GM12892 (cell line): ENCODE measurements at regions not wholly inside any gene's neighbourhood (a gene's known extent, or its start where the extent isn't known, plus 50 kb on each side); places are given as distances from the start of the nearest gene placed in this dataset.

Experiments used
- DNase-seq: peaks from one replicate; pipeline ENCODE4 v3.0.0; 2011; ENCODE audit not compliant: insufficient read length
- FAIRE-seq: peaks from 2 replicates; lab custom pipeline; 2011; peaks lifted over from hg19 to GRCh38; lab: Jason Lieb, UNC
- POLR2A ChIP-seq: IDR thresholded peaks from 2 replicates; pipeline ENCODE4 v1.6.1; 2011; ENCODE audit warnings: low read depth, low read length, control low read depth
- POLR2AphosphoS5 ChIP-seq: IDR thresholded peaks from 2 replicates; pipeline ENCODE4 v1.6.1; 2011; ENCODE audit warnings: low read depth, low read length, control low read depth
- TAF1 ChIP-seq: IDR thresholded peaks from 2 replicates; pipeline ENCODE4 v1.6.1; 2011; ENCODE audit warnings: low read depth, mild to moderate bottlenecking, control low read depth, low read length, borderline replicate concordance

- TF ChIP-seq POLR2AphosphoS5 (no peak), TAF1 (no peak), POLR2A (no peak)
- FAIRE-seq (no peak), DNase-seq (no peak)
These were observed 414.2 kb upstream of the WWC1 start for GRCh38 chr5:167877114-167877722.

- FAIRE-seq (no peak), DNase-seq (no peak)
- no peak for TF ChIP-seq POLR2AphosphoS5
- TF ChIP-seq TAF1, result no peak
These were observed 413.5 kb upstream of the WWC1 start for GRCh38 chr5:167877924-167878323.

DNA sequence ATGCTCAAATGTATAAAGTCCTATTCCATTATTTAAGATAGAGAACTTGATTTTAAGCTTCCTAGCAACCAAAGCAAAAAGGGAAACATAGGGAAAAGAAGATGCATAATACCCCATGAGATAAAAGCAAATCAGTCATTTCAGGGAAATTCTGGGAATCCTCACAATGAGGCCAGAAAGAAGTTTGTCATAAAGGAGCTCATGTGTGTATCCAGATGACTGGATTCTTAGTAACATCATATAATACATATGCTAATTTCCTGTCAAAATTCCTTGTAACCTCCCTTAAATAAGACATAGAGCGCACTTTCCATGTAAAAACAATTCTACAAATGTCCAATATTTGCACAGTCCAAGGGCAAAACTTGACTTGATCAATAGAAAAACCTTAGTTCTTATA is 411.0 kb upstream of the WWC1 start:
- TF ChIP-seq POLR2AphosphoS5 (no peak), POLR2A (no peak), TAF1 (no peak)
- no peak for FAIRE-seq
- no peak for DNase-seq

DNA sequence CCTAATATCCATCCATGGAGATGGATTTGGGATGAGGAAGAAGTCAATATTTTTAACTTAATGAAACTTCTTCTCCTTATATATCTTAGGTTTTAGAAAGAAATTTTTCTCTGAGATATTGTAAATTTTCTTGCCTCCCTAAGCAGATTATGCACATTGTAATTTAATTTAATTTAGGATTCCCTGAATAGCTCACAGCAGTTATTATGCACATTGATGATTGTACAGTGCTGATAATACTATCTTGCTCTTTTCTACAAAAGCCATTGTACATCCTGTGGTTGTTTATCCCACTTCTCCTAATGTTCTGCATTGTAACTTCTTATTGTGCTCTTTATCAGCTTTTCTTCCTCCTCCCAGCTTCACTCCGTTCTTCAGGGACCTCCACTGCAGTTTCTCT is 410.4 kb upstream of the WWC1 start:
- no peak for FAIRE-seq
- TF ChIP-seq TAF1 (no peak), POLR2AphosphoS5 (no peak), POLR2A (no peak)
- no peak for DNase-seq

GRCh38 chr5:167886196-167886595 is 405.2 kb upstream of the WWC1 start:
- DNase-seq, result no peak
- TF ChIP-seq TAF1 (no peak), POLR2A (no peak), POLR2AphosphoS5 (no peak)
- no peak for FAIRE-seq

DNA sequence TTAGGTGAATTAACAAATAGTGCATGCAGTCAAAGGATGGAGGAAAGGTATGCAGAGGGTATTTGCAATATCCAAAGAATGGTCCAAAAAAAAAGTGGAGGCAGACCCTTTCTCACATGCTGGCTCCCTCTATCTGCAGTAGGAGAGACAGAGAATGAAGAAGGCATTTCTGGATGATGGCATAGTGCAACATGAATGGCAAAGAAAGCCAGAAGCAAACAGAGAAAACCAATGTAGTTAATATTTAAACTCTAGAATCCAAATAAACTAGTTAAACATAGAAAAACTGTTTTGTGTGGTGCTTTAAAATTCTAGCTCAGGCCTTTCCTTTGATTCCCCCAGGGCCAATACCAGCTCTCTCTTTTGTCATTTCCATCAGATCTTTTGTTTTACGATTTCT is 403.1 kb upstream of the WWC1 start:
- DNase-seq (no peak), FAIRE-seq (no peak)
- TF ChIP-seq TAF1 (no peak), POLR2A (no peak), POLR2AphosphoS5 (no peak)

DNA sequence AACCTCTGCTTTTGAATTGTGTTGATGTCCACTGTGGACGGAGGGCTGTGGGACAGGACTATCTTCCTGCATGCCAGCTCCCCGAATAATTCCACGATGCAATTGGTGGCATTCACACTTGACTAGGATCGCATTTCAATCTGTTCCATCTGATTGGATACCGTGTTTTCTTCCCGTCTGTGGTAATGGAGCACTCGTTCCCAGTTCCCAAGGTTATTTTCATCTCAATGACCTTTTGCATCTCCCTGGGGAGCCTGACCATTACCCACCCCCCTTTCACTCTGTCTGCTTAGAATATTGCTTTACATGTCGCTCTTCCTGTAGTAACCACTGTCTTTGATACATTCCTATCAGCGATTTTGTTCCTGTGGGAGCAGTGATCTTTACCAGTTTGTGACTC is 402.2 kb upstream of the WWC1 start:
- DNase-seq (no peak), FAIRE-seq (no peak)
- TF ChIP-seq TAF1, result no peak
- TF ChIP-seq POLR2A, result no peak

DNA sequence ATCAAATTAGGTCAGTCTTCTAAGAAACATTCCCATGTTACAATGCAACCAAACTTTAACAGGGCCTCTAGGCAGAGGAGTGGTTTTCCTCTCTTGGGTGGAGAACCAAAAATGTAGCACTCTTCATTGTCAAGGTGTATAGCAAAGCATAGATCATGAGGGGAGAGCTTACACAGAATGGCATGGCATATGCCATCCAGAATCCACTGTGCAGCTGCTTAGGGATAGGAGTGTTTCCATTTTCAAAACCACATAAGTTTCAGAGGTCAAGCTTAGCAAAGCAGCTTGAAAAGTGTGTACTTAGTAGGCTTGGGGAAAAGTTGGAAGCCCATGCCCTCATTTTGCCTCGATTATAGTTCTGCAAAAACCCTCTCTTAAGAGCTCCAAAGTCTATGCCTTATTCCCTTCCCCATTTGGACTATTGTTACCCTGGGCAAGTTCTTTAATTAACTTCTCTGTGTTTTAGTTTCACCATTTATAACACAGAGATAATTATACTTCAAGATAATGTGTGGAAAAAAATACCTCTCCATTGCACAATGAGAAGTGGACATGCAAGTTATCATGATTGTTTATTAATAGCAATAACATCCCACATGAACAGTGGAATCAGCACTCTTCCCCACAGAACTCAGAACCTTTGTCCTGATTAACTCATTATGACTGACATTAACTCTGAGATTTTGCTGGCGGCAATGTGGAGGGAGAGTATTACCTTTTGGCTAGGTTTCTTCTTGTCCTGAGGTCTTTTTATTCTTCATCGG is 398.9 kb upstream of the WWC1 start:
- no peak for DNase-seq
- TF ChIP-seq POLR2AphosphoS5, result no peak
- no peak for TF ChIP-seq TAF1
- no peak for TF ChIP-seq POLR2A
- FAIRE-seq, result no peak

DNA sequence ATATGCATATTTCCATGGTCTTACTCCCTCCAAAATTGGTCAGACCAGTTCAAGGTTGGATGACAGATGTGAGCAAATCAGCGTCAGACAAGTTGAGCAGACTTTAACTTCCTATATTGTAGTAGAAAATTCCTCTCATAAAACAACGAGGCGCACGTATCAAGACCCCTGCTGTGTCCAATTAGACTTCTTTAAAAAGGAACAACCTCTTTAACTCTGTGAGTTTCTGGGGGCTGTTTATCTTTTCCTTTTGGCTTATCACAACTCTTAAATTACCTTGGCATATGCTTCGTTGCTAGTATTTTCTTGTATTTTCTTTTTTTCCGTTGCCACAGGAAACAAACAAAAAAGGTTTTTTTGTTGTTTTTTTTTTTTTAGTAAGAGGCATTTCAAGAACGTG is 398.2 kb upstream of the WWC1 start:
- DNase-seq (no peak), FAIRE-seq (no peak)
- TF ChIP-seq POLR2A (no peak), TAF1 (no peak), POLR2AphosphoS5 (no peak)

GRCh38 chr5:167894631-167895472 is 396.6 kb upstream of the WWC1 start:
- TF ChIP-seq POLR2AphosphoS5 (no peak), POLR2A (no peak)
- DNase-seq (no peak), FAIRE-seq (no peak)

DNA sequence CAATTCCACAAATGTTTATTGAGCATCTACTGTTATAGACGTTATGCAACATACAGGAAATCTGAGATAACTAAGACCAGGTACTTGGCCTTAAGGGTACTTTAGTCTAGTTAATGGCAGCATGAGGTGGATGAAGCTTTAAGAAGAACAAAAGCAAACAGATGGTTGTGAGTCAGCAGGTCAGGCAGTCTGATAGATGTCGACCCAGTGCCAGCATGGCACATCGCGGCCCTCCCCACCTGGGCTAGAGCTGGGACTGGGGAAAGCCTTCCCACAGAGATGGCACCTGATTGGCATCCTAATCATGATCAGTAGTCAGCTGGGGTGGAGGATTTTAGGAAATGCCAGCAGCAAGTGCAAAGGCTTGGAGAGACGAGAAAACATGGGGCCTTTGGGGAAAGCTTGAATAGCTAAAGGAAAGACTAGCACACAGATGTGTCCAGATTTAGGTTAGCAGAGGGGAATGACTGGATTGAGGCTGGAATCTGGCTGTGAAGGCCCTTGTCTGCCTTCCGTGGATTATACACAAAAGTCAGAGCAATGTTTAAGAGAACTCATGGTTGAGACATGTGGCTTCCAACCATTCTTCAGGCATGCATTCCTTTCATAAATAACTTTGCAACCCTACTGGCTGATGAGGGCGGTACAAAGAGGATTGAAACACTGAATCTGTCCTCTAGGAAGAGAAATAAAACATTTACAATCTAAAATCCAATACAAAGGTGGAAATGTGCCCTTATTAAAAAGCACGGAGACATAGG is 395.4 kb upstream of the WWC1 start:
- TF ChIP-seq POLR2A (no peak), TAF1 (no peak), POLR2AphosphoS5 (no peak)
- FAIRE-seq (no peak), DNase-seq (no peak)
